H1 (cell line): ENCODE measurements at regions not wholly inside any gene's neighbourhood (a gene's known extent, or its start where the extent isn't known, plus 50 kb on each side); places are given as distances from the start of the nearest gene placed in this dataset.

Source experiments
- CTCF ChIA-PET: fragments of 300-600 bp; sonication (Branson Sonifier 250); formaldehyde crosslinking; loops from one replicate; lab custom pipeline; 2021; ENCODE audit not compliant: partially characterized antibody; lab: Charles Lee
- POLR2A ChIA-PET: fragments of 300-600 bp; sonication (Branson Sonifier 250); formaldehyde crosslinking; loops from one replicate; lab custom pipeline; 2021; ENCODE audit warnings: inconsistent platforms; ENCODE audit not compliant: partially characterized antibody; lab: Charles Lee
- DNase-seq, 2 experiments: peaks; one replicate each; pipeline versions ENCODE4 v3.0.0 to v3.0.0-alpha.2; 2010 to 2022; ENCODE audit warnings: low spot score in 2 of 2, low read depth in 1 of 2, mixed read lengths in 1 of 2
- FAIRE-seq: peaks from 2 replicates; lab custom pipeline; 2011; peaks lifted over from hg19 to GRCh38; lab: Jason Lieb, UNC
- H2AFZ ChIP-seq: 2 replicates; pipeline ENCODE4 v1.8.1; 2012; ENCODE audit warnings: low read length, inconsistent platforms
- H2AK5ac ChIP-seq: 2 replicates; pipeline ENCODE4 v1.6.1; 2013; ENCODE audit warnings: low read depth, low read length
- H2BK120ac ChIP-seq: replicated peaks from 2 replicates; pipeline ENCODE3; 2013; ENCODE audit warnings: low read depth, low read length, inconsistent platforms
- H2BK12ac ChIP-seq: 2 replicates; pipeline ENCODE4 v1.6.1; 2013; ENCODE audit warnings: low read depth, low read length
- H2BK15ac ChIP-seq: 2 replicates; pipeline ENCODE4 v1.6.1; 2013; ENCODE audit warnings: low read length
- H2BK20ac ChIP-seq: 2 replicates; pipeline ENCODE4 v1.6.1; 2013; ENCODE audit warnings: low read length
- H2BK5ac ChIP-seq: 2 replicates; pipeline ENCODE4 v1.6.1; 2013; ENCODE audit warnings: low read depth, low read length
- H3K14ac ChIP-seq: 2 replicates; pipeline ENCODE4 v1.6.1; 2013; ENCODE audit warnings: inconsistent platforms; ENCODE audit not compliant: insufficient read length
- H3K18ac ChIP-seq: 2 replicates; pipeline ENCODE4 v1.6.1; 2013; ENCODE audit warnings: low read length; ENCODE audit errors: extremely low read depth
- H3K23ac ChIP-seq: 2 replicates; pipeline ENCODE4 v1.6.1; 2013; ENCODE audit warnings: inconsistent platforms; ENCODE audit not compliant: insufficient read length
- H3K23me2 ChIP-seq: 2 replicates; pipeline ENCODE4 v1.6.1; 2013; ENCODE audit warnings: low read depth, low read length
- H3K27ac ChIP-seq: 2 replicates; pipeline ENCODE4 v1.6.1; 2011; ENCODE audit warnings: low read depth, low read length, inconsistent platforms
- H3K27me3 ChIP-seq, 4 experiments: replicated peaks in 1 of 4; 1 replicate in 1 of 4; 2 replicates in 3 of 4; pipeline versions ENCODE4 v1.6.1 to v1.8.1; 2011 to 2013; ENCODE audit warnings: low read length in 3 of 4, mild to moderate bottlenecking in 3 of 4, inconsistent platforms in 2 of 4, mixed read lengths in 2 of 4, moderate library complexity in 1 of 4; ENCODE audit not compliant: control insufficient read depth in 3 of 4, insufficient read depth in 3 of 4; ENCODE audit errors: extremely low read depth in 1 of 4
- H3K36me3 ChIP-seq, 4 experiments: 2 replicates each; pipeline versions ENCODE4 v1.6.1 to v1.8.1; 2011 to 2013; ENCODE audit warnings: mild to moderate bottlenecking in 4 of 4, low read length in 3 of 4, moderate library complexity in 2 of 4, control low read depth in 1 of 4, inconsistent platforms in 1 of 4; ENCODE audit not compliant: insufficient read depth in 4 of 4, control insufficient read depth in 2 of 4
- H3K4ac ChIP-seq: replicated peaks from 2 replicates; pipeline ENCODE3; 2013; ENCODE audit warnings: low read length, low read depth, mixed read lengths, inconsistent platforms; ENCODE audit not compliant: insufficient read length
- H3K4me1 ChIP-seq, 4 experiments: replicated peaks in 1 of 4; 1 replicate in 1 of 4; 2 replicates in 3 of 4; pipeline versions ENCODE4 v1.6.1 to v1.8.1; 2011 to 2013; ENCODE audit warnings: low read length in 3 of 4, inconsistent platforms in 2 of 4, mixed read lengths in 1 of 4; ENCODE audit not compliant: insufficient read depth in 4 of 4, control insufficient read depth in 3 of 4
- H3K4me2 ChIP-seq, 2 experiments: 2 replicates each; pipeline versions ENCODE4 v1.6.1 to v1.8.1; 2011 to 2013; ENCODE audit warnings: low read depth in 2 of 2, low read length in 2 of 2, control low read depth in 1 of 2, inconsistent platforms in 1 of 2, mild to moderate bottlenecking in 1 of 2; ENCODE audit not compliant: insufficient read depth in 1 of 2
- H3K4me3 ChIP-seq, 4 experiments: fragments of 200-600, 300-600 bp in 1 of 4; sonication (generic), shearing (Covaris generic), sonication (Bioruptor Twin) in 1 of 4; 2 replicates each; pipeline versions ENCODE4 v1.5.1 to v1.8.1; 2011 to 2016; ENCODE audit warnings: low read length in 4 of 4, low read depth in 3 of 4, control low read depth in 2 of 4, inconsistent platforms in 2 of 4, mild to moderate bottlenecking in 2 of 4, mixed read lengths in 1 of 4, moderate library complexity in 1 of 4; ENCODE audit not compliant: insufficient read depth in 2 of 4; ENCODE audit errors: extremely low read depth in 1 of 4
- H3K56ac ChIP-seq: replicated peaks from 2 replicates; pipeline ENCODE3; 2013; ENCODE audit warnings: low read depth, mild to moderate bottlenecking, mixed read lengths, low read length, inconsistent platforms; ENCODE audit not compliant: insufficient read length
- H3K79me1 ChIP-seq: 2 replicates; pipeline ENCODE4 v1.6.1; 2013; ENCODE audit warnings: low read depth, low read length, control low read depth
- H3K79me2 ChIP-seq, 2 experiments: 2 replicates each; pipeline versions ENCODE4 v1.6.1 to v1.8.1; 2012 to 2013; ENCODE audit warnings: low read length in 2 of 2, mild to moderate bottlenecking in 2 of 2, inconsistent platforms in 1 of 2; ENCODE audit not compliant: insufficient read depth in 2 of 2, control insufficient read depth in 1 of 2
- H3K9ac ChIP-seq, 4 experiments: replicated peaks in 1 of 4; 1 replicate in 1 of 4; 2 replicates in 3 of 4; pipeline versions ENCODE4 v1.6.1 to v1.8.1; 2011 to 2013; ENCODE audit warnings: low read depth in 3 of 4, low read length in 3 of 4, control low read depth in 2 of 4, mild to moderate bottlenecking in 2 of 4, moderate library complexity in 2 of 4, inconsistent platforms in 1 of 4; ENCODE audit errors: extremely low read depth in 1 of 4
- H3K9me3 ChIP-seq, 2 experiments: 2 replicates each; pipeline versions ENCODE4 v1.6.1 to v1.8.1; 2012 to 2013; ENCODE audit warnings: mild to moderate bottlenecking in 2 of 2, moderate library complexity in 2 of 2, control low read depth in 1 of 2, inconsistent platforms in 1 of 2, low read depth in 1 of 2, low read length in 1 of 2, mixed read lengths in 1 of 2; ENCODE audit not compliant: insufficient read depth in 2 of 2
- H4K20me1 ChIP-seq, 2 experiments: replicated peaks in 1 of 2; 2 replicates each; pipeline versions ENCODE3 to v1.8.1; 2011 to 2013; ENCODE audit warnings: inconsistent platforms in 2 of 2, low read length in 2 of 2, mild to moderate bottlenecking in 1 of 2; ENCODE audit not compliant: insufficient read depth in 2 of 2, control insufficient read depth in 1 of 2
- H4K5ac ChIP-seq: 2 replicates; pipeline ENCODE4 v1.6.1; 2013; ENCODE audit warnings: low read length, low read depth, mixed read lengths, inconsistent platforms; ENCODE audit not compliant: insufficient read length
- H4K8ac ChIP-seq: 2 replicates; pipeline ENCODE4 v1.8.0; 2013; ENCODE audit warnings: mild to moderate bottlenecking, moderate library complexity, low read length, inconsistent platforms; ENCODE audit not compliant: insufficient read depth; ENCODE audit errors: extremely low read depth
- H4K91ac ChIP-seq: replicated peaks from 2 replicates; pipeline ENCODE3; 2013; ENCODE audit warnings: low read length, mixed read lengths, inconsistent platforms; ENCODE audit not compliant: insufficient read length
- CEBPB ChIP-seq: IDR thresholded peaks from 2 replicates; pipeline ENCODE4 v1.6.1; 2012; ENCODE audit warnings: low read depth, low read length
- E2F6 ChIP-seq: IDR thresholded peaks from 2 replicates; pipeline ENCODE4 v1.6.1; 2012; ENCODE audit warnings: inconsistent platforms
- KDM4A ChIP-seq: IDR thresholded peaks from one replicate; pipeline ENCODE4 v1.7.1; 2012; ENCODE audit warnings: low read depth, mild to moderate bottlenecking, moderate library complexity, low read length, inconsistent platforms; ENCODE audit not compliant: severe bottlenecking
- MAX ChIP-seq: IDR thresholded peaks from 2 replicates; pipeline ENCODE4 v1.6.1; 2012; ENCODE audit warnings: inconsistent platforms
- PHF8 ChIP-seq: fragments of 200-600 bp; sonication (generic); conservative IDR thresholded peaks from 2 replicates; pipeline ENCODE4 v1.7.1; 2012; ENCODE audit warnings: low read depth, mild to moderate bottlenecking, inconsistent platforms, low read length, moderate library complexity
- SP1 ChIP-seq: IDR thresholded peaks from 2 replicates; pipeline ENCODE4 v1.6.1; 2011; ENCODE audit warnings: low read depth, low read length
- SRF ChIP-seq: IDR thresholded peaks from 2 replicates; pipeline ENCODE4 v1.6.1; 2011; ENCODE audit warnings: mild to moderate bottlenecking, low read depth, low read length, moderate library complexity
- TBP ChIP-seq: IDR thresholded peaks from 2 replicates; pipeline ENCODE4 v1.6.1; 2011; ENCODE audit warnings: low read depth, low read length, improper control_type of control experiment
- TCF12 ChIP-seq: IDR thresholded peaks from 2 replicates; pipeline ENCODE4 v1.6.1; 2011; ENCODE audit warnings: low read depth, mild to moderate bottlenecking, low read length
- TEAD4 ChIP-seq: IDR thresholded peaks from 2 replicates; pipeline ENCODE4 v1.6.1; 2012; ENCODE audit warnings: low read depth, low read length, inconsistent platforms, mixed read lengths
- WGBS, 2 experiments: shearing (Covaris generic) in 1 of 2; methylation state at CpG; one replicate each; pipeline versions ENCODE4 v1.1.6 to v1.1.7; 2013 to 2015; ENCODE audit warnings: low lambda C conversion rate in 2 of 2, mixed read lengths in 2 of 2, inconsistent platforms in 1 of 2, low coverage in 1 of 2, missing lambda C conversion rate in 1 of 2; ENCODE audit not compliant: insufficient replicate concordance in 2 of 2, insufficient coverage in 1 of 2, insufficient read length in 1 of 2; ENCODE audit errors: extremely low coverage in 1 of 2, missing lambda C conversion rate in 1 of 2; 5-methylcytosine and 5-hydroxymethylcytosine counted together

GRCh38 chr1:4871373-4871772, 217.0 kb downstream of the AJAP1 start (continued):
- TF ChIP-seq CEBPB, result no peak

- no peak overlapping the region for H2BK12ac ChIP-seq
- no peak overlapping the region for H3K14ac ChIP-seq
- POLR2A ChIA-PET, result no interaction called here
- no peaks in the 10 kb centered on the region for H3K4me1 ChIP-seq
- no peak overlapping the region for H3K56ac ChIP-seq
- H2BK15ac ChIP-seq, result no peak overlapping the region
- H3K79me2 ChIP-seq, result no peaks in the 10 kb centered on the region
- H2BK120ac ChIP-seq, result no peak overlapping the region
- peaks cover 9 to 14% of the 10 kb centered on the region in 2 experiments for H3K9me3 ChIP-seq
- H2BK20ac ChIP-seq, result no peak overlapping the region
- no peak overlapping the region for H3K9ac ChIP-seq
- H2AK5ac ChIP-seq, result no peak overlapping the region
- H2AFZ ChIP-seq, result no peak overlapping the region
- no peak overlapping the region for H3K27ac ChIP-seq
- CTCF ChIA-PET, result no interaction called here
- H3K27me3 ChIP-seq, result no peaks in the 10 kb centered on the region
- H4K5ac ChIP-seq, result no peak overlapping the region
- WGBS, 2 experiments, result 90% methylated on average over 2 of the region's 2 CpGs; no CpG with 5 or more reads in 1 of the 2 experiments
- H3K4ac ChIP-seq, result no peak overlapping the region
- H3K4me2 ChIP-seq, result no peak overlapping the region
- H3K18ac ChIP-seq, result no peak overlapping the region
- no peaks in the 10 kb centered on the region for H3K79me1 ChIP-seq
- peaks cover 0 to 3% (median 0%) of the 10 kb centered on the region in 4 experiments; a peak in 2 of 8 replicates for H3K36me3 ChIP-seq
- no peak overlapping the region for H3K4me3 ChIP-seq
- no peak for TF ChIP-seq SRF
- TF ChIP-seq TEAD4, result no peak
- no peak for TF ChIP-seq E2F6
- no peak for TF ChIP-seq KDM4A
- no peak for TF ChIP-seq SP1
- no peak for TF ChIP-seq TCF12
- TF ChIP-seq MAX, result no peak
- TF ChIP-seq PHF8, result no peak
- no peak for TF ChIP-seq TBP
- no peak for DNase-seq
- H3K23me2 ChIP-seq, result peaks cover 3% of the 10 kb centered on the region; the same call in 1 of the 2 replicates
- no peak for FAIRE-seq
- no peak overlapping the region for H2BK5ac ChIP-seq
- no peak overlapping the region for H4K8ac ChIP-seq
- no peak overlapping the region for H4K91ac ChIP-seq
- H3K23ac ChIP-seq, result no peak overlapping the region
- H4K20me1 ChIP-seq, result peaks cover 0 to 2% of the 10 kb centered on the region in 2 experiments
These were observed 214.1 kb downstream of the AJAP1 start for GRCh38 chr1:4868521-4868920.
